ENCODE measurements at regions not wholly inside any gene's neighbourhood (a gene's known extent, or its start where the extent isn't known, plus 50 kb on each side); places are given as distances from the start of the nearest gene placed in this dataset.

DNA sequence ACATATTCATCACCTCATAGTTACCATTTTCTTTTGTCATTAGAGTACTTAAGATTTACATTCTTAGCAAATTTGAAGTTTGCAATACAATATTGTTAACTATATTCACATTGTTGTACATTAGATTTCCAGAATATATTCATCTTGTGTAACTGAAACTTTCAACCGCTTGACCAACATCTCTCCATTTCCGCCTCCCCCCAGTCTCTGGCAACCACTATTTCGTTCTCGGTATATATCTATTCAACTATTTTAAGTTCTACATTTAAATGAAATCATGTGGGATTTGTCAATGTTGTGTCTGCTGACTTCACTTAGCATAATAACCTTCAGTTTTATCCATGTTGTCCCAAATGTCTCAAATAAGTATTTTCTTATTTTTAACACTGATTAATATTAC, 274.5 kb upstream of the KIF2B start:
- TF ChIP-seq, protein P1, sequence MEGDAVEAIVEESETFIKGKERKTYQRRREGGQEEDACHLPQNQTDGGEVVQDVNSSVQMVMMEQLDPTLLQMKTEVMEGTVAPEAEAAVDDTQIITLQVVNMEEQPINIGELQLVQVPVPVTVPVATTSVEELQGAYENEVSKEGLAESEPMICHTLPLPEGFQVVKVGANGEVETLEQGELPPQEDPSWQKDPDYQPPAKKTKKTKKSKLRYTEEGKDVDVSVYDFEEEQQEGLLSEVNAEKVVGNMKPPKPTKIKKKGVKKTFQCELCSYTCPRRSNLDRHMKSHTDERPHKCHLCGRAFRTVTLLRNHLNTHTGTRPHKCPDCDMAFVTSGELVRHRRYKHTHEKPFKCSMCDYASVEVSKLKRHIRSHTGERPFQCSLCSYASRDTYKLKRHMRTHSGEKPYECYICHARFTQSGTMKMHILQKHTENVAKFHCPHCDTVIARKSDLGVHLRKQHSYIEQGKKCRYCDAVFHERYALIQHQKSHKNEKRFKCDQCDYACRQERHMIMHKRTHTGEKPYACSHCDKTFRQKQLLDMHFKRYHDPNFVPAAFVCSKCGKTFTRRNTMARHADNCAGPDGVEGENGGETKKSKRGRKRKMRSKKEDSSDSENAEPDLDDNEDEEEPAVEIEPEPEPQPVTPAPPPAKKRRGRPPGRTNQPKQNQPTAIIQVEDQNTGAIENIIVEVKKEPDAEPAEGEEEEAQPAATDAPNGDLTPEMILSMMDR (IDR thresholded peaks at IDR 0.05; ENCODE audit: low read depth, low read length): no peak
- TF ChIP-seq POLR2A (IDR thresholded peaks at IDR 0.05; ENCODE audit: extremely low read depth, insufficient read length) (no peak), MYC (IDR thresholded peaks at IDR 0.05; ENCODE audit: low read depth, low read length) (no peak)
